ENCODE measurements at regions not wholly inside any gene's neighbourhood (a gene's known extent, or its start where the extent isn't known, plus 50 kb on each side); places are given as distances from the start of the nearest gene placed in this dataset.

DNA sequence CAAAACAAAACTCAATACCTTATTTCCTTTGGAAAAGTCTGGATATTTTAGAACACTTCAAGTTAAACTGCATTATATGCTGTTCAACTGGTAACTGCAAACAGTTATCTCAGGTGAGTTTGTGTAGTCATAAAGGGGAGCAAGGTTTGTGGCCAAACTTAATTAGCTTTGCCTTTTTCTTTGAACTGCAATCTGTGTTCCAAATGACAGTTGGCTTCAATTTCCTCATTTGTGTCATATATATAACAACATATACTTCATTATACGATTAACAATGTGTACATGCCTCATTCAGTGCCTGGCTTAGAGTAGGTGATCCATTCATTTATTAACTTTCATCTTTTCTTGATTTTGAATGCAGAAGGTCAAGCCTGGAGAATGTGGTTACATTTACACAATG is 55.8 kb downstream of the KCNE4 start:
- Histone ChIP-seq H2AFZ (ENCODE audit: low read length) (no peak overlapping the region), H3K27me3 (ENCODE audit: low read length) (no peaks in the 10 kb centered on the region), H3K4me2 (ENCODE audit: low read depth, low read length, poor library complexity, severe bottlenecking) (no peak overlapping the region), H4K20me1 (ENCODE audit: insufficient read depth, low read depth, low read length) (no peaks in the 10 kb centered on the region), H3K27ac (ENCODE audit: low read length) (no peak overlapping the region), H3K9me2 (replicated peaks; ENCODE audit: insufficient read depth, low read length) (no peaks in the 10 kb centered on the region), H3K4me1 (ENCODE audit: low read length) (no peaks in the 10 kb centered on the region), H3K79me2 (ENCODE audit: low read length) (no peaks in the 10 kb centered on the region), H3K4me3 (ENCODE audit: low read length) (no peak overlapping the region), H3K9me3 (ENCODE audit: low read length) (no peaks in the 10 kb centered on the region), H3K36me3 (ENCODE audit: insufficient read depth, low read length) (no peaks in the 10 kb centered on the region), H3K9ac (ENCODE audit: low read length) (no peak overlapping the region)
- no peak for DNase-seq

DNA sequence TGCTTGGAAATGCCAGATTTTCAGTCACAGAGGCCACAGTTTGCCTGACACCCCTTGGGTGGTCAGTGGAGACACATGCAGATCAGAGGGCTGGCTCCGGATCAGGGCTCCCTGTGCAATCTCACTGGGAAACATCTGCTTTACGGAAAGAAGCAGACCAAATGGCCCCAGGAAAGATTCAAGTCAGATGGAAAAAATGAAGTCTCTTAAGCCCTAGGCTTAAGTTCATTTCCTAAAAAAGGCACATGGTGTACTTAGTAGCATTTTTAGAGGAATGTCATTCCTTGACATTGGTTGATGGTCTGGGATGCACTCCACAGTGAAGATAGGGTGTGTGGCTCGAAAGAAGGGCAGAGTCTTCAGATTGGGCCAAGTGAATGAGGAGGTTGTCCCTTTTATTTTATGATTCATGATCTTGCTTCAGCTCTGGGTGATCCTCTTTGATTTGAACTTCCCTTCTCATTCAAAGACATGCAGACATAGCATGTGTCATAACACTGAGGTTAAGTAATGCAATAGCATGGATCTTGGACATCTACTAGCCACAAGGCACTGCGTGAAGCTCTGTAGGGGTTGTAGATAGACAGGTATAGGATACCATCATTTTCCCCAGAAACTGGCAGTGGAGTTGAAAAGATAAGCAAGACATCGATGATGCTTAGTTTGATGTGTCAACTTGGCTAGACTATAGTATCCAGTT is 56.5 kb downstream of the KCNE4 start:
- Histone ChIP-seq H3K4me1 (ENCODE audit: low read length) (no peaks in the 10 kb centered on the region), H3K79me2 (ENCODE audit: low read length) (no peaks in the 10 kb centered on the region), H3K9ac (ENCODE audit: low read length) (no peak overlapping the region), H3K27me3 (ENCODE audit: low read length) (no peaks in the 10 kb centered on the region), H3K36me3 (ENCODE audit: insufficient read depth, low read length) (no peaks in the 10 kb centered on the region), H3K9me2 (replicated peaks; ENCODE audit: insufficient read depth, low read length) (no peaks in the 10 kb centered on the region), H2AFZ (ENCODE audit: low read length) (no peak overlapping the region), H3K4me3 (ENCODE audit: low read length) (no peak overlapping the region), H3K9me3 (ENCODE audit: low read length) (no peaks in the 10 kb centered on the region), H3K4me2 (ENCODE audit: low read depth, low read length, poor library complexity, severe bottlenecking) (no peak overlapping the region), H4K20me1 (ENCODE audit: insufficient read depth, low read depth, low read length) (no peaks in the 10 kb centered on the region), H3K27ac (ENCODE audit: low read length) (no peak overlapping the region)
- no peak for DNase-seq

- no peak overlapping the region for H3K27ac ChIP-seq (ENCODE audit: low read length)
- no peak for DNase-seq
- no peak overlapping the region for H3K4me3 ChIP-seq (ENCODE audit: low read length)
- no peaks in the 10 kb centered on the region for H4K20me1 ChIP-seq (ENCODE audit: insufficient read depth, low read depth, low read length)
- no peaks in the 10 kb centered on the region for H3K36me3 ChIP-seq (ENCODE audit: insufficient read depth, low read length)
- no peaks in the 10 kb centered on the region for H3K27me3 ChIP-seq (ENCODE audit: low read length)
- H3K9me3 ChIP-seq (ENCODE audit: low read length): no peaks in the 10 kb centered on the region
- H3K4me1 ChIP-seq (ENCODE audit: low read length): no peaks in the 10 kb centered on the region
- no peaks in the 10 kb centered on the region for H3K79me2 ChIP-seq (ENCODE audit: low read length)
- H3K9me2 ChIP-seq (replicated peaks; ENCODE audit: insufficient read depth, low read length): no peaks in the 10 kb centered on the region
- no peak overlapping the region for H3K4me2 ChIP-seq (ENCODE audit: low read depth, low read length, poor library complexity, severe bottlenecking)
- no peak overlapping the region for H3K9ac ChIP-seq (ENCODE audit: low read length)
- H2AFZ ChIP-seq (ENCODE audit: low read length): no peak overlapping the region
These were observed 57.4 kb downstream of the KCNE4 start for GRCh38 chr2:223109341-223109740.

GRCh38 chr2:223113161-223113560 is 61.2 kb downstream of the KCNE4 start:
- no peaks in the 10 kb centered on the region for H3K36me3 ChIP-seq (ENCODE audit: insufficient read depth, low read length)
- no peaks in the 10 kb centered on the region for H3K9me3 ChIP-seq (ENCODE audit: low read length)
- no peak for DNase-seq
- H3K4me3 ChIP-seq (ENCODE audit: low read length): no peak overlapping the region
- H3K79me2 ChIP-seq (ENCODE audit: low read length): no peaks in the 10 kb centered on the region
- H4K20me1 ChIP-seq (ENCODE audit: insufficient read depth, low read depth, low read length): no peaks in the 10 kb centered on the region
- no peaks in the 10 kb centered on the region for H3K9me2 ChIP-seq (replicated peaks; ENCODE audit: insufficient read depth, low read length)
- no peak overlapping the region for H3K27ac ChIP-seq (ENCODE audit: low read length)
- no peaks in the 10 kb centered on the region for H3K4me1 ChIP-seq (ENCODE audit: low read length)
- no peak overlapping the region for H3K4me2 ChIP-seq (ENCODE audit: low read depth, low read length, poor library complexity, severe bottlenecking)
- no peak overlapping the region for H2AFZ ChIP-seq (ENCODE audit: low read length)
- H3K9ac ChIP-seq (ENCODE audit: low read length): no peak overlapping the region
- H3K27me3 ChIP-seq (ENCODE audit: low read length): no peaks in the 10 kb centered on the region

DNA sequence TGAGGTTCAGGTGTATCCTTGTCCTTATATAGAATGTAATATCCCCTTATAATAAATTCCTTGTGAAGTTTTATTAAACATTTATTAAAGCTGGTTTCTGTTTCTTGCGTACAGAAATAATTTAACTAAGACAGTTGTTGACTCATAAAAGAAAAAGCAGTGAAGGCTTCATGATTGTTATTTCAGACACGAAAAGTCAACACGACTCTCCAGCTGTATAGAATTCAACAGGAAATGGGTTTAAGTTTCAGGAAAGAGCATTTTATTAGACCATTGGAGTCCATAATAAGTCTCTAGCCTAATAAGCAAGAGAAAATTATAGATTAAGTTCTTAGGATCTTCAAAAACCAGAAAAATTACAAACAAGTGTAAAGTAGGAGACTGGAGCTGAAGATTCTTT is 62.2 kb downstream of the KCNE4 start:
- Histone ChIP-seq H3K9me2 (replicated peaks; ENCODE audit: insufficient read depth, low read length) (no peaks in the 10 kb centered on the region), H3K4me2 (ENCODE audit: low read depth, low read length, poor library complexity, severe bottlenecking) (no peak overlapping the region), H3K79me2 (ENCODE audit: low read length) (no peaks in the 10 kb centered on the region), H3K9ac (ENCODE audit: low read length) (no peak overlapping the region), H2AFZ (ENCODE audit: low read length) (no peak overlapping the region), H3K27me3 (ENCODE audit: low read length) (no peaks in the 10 kb centered on the region), H3K4me1 (ENCODE audit: low read length) (no peaks in the 10 kb centered on the region), H3K36me3 (ENCODE audit: insufficient read depth, low read length) (no peaks in the 10 kb centered on the region), H3K4me3 (ENCODE audit: low read length) (no peak overlapping the region), H4K20me1 (ENCODE audit: insufficient read depth, low read depth, low read length) (no peaks in the 10 kb centered on the region), H3K27ac (ENCODE audit: low read length) (no peak overlapping the region), H3K9me3 (ENCODE audit: low read length) (no peaks in the 10 kb centered on the region)
- no peak for DNase-seq

DNA sequence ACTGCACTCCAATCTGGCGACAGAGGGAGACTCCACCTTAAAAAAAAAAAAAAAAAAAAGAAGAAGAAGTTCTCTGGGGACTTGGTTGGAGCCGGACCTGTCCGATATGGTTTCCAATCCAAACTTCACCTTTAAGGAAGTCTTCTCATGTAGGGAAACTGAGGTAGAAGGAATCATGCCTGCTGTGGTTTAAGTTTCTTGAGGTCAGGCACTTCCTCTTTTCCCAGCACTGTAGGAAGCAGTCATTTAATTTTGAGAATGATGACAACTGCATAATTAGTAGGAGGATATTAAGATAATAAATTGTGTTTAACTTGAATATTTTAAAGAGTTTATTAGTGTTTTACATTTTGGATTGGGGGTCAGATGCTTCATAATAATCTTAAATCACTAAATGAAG is 62.9 kb downstream of the KCNE4 start:
- Histone ChIP-seq H3K9me3 (ENCODE audit: low read length) (no peaks in the 10 kb centered on the region), H3K9ac (ENCODE audit: low read length) (no peak overlapping the region), H3K4me3 (ENCODE audit: low read length) (no peak overlapping the region), H2AFZ (ENCODE audit: low read length) (no peak overlapping the region), H3K79me2 (ENCODE audit: low read length) (no peaks in the 10 kb centered on the region), H3K27ac (ENCODE audit: low read length) (no peak overlapping the region), H3K27me3 (ENCODE audit: low read length) (no peaks in the 10 kb centered on the region), H3K36me3 (ENCODE audit: insufficient read depth, low read length) (no peaks in the 10 kb centered on the region), H3K4me2 (ENCODE audit: low read depth, low read length, poor library complexity, severe bottlenecking) (no peak overlapping the region), H3K9me2 (replicated peaks; ENCODE audit: insufficient read depth, low read length) (no peaks in the 10 kb centered on the region), H4K20me1 (ENCODE audit: insufficient read depth, low read depth, low read length) (no peaks in the 10 kb centered on the region), H3K4me1 (ENCODE audit: low read length) (no peaks in the 10 kb centered on the region)
- no peak for DNase-seq

DNA sequence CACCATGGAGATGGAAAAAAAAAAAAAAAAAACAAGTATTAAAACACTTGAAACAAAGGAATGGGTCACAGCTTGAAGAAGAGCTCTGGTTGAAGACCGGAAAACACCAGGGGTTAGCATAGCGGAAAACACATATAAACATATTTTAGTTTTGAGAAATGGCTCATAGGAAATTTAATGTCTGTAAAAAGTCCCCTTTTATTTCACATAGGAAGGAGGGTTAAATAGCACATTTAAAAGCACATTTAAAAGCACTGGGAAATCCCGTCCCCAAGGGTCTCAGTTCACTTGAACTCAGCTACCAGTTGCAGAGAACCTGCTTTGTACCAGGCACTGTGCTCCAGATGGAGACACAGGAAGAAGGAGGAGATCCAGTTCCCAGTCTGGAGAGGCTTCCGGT is 65.5 kb downstream of the KCNE4 start:
- Histone ChIP-seq H3K79me2 (ENCODE audit: low read length) (no peaks in the 10 kb centered on the region), H2AFZ (ENCODE audit: low read length) (no peak overlapping the region), H4K20me1 (ENCODE audit: insufficient read depth, low read depth, low read length) (no peaks in the 10 kb centered on the region), H3K4me2 (ENCODE audit: low read depth, low read length, poor library complexity, severe bottlenecking) (no peak overlapping the region), H3K36me3 (ENCODE audit: insufficient read depth, low read length) (no peaks in the 10 kb centered on the region), H3K9me2 (replicated peaks; ENCODE audit: insufficient read depth, low read length) (no peaks in the 10 kb centered on the region), H3K4me1 (ENCODE audit: low read length) (no peaks in the 10 kb centered on the region), H3K9me3 (ENCODE audit: low read length) (no peaks in the 10 kb centered on the region), H3K27ac (ENCODE audit: low read length) (no peak overlapping the region), H3K4me3 (ENCODE audit: low read length) (no peak overlapping the region), H3K27me3 (ENCODE audit: low read length) (no peaks in the 10 kb centered on the region), H3K9ac (ENCODE audit: low read length) (no peak overlapping the region)
- no peak for DNase-seq

DNA sequence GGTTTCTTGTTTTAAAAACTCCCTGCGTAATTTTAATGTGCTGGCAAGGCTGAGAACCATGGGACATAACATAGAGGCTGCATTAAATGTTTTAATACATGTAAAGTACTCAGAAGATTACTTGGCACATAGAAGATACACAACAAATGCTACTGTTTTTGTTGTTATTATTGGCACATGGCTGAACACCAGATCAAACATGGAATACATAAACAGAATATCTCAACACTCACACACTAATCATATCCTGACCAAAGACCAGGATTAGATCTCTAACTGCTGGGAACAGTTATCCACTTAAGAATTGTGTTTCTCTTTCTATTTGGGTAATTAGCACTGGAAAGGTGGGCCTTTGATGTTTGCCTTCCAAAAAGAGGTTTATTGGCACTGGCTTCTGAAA is 69.3 kb downstream of the KCNE4 start:
- Histone ChIP-seq H3K4me3 (ENCODE audit: low read length) (no peak overlapping the region), H3K79me2 (ENCODE audit: low read length) (no peaks in the 10 kb centered on the region), H3K27ac (ENCODE audit: low read length) (no peak overlapping the region), H4K20me1 (ENCODE audit: insufficient read depth, low read depth, low read length) (no peaks in the 10 kb centered on the region), H3K4me2 (ENCODE audit: low read depth, low read length, poor library complexity, severe bottlenecking) (no peak overlapping the region), H3K36me3 (ENCODE audit: insufficient read depth, low read length) (no peaks in the 10 kb centered on the region), H3K9ac (ENCODE audit: low read length) (no peak overlapping the region), H3K4me1 (ENCODE audit: low read length) (no peaks in the 10 kb centered on the region), H3K9me2 (replicated peaks; ENCODE audit: insufficient read depth, low read length) (no peaks in the 10 kb centered on the region), H3K9me3 (ENCODE audit: low read length) (no peaks in the 10 kb centered on the region), H2AFZ (ENCODE audit: low read length) (no peak overlapping the region), H3K27me3 (ENCODE audit: low read length) (no peaks in the 10 kb centered on the region)
- DNase-seq: no peak

DNA sequence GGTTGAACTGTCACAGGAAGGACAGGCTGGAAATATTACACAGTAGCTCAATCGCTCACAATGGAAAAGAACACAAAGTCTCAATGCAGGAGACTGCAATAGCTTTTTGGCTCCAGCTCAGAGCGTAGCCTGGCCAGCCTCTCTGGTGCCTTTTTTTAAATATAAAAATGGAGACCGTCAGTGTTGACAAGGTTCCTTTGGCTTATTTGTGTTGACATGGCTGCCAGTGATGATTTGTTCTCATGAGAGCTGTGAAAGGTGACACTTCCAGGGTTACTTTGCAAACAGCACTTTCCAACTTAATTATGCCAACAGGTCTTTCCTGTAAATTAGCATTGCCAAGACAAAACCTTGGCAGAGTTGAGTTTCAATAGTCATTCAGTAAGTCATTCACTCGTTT is 70.8 kb downstream of the KCNE4 start:
- H3K27ac ChIP-seq (ENCODE audit: low read length): no peak overlapping the region
- H3K9me3 ChIP-seq (ENCODE audit: low read length): no peaks in the 10 kb centered on the region
- no peaks in the 10 kb centered on the region for H3K9me2 ChIP-seq (replicated peaks; ENCODE audit: insufficient read depth, low read length)
- no peak overlapping the region for H3K4me3 ChIP-seq (ENCODE audit: low read length)
- DNase-seq: no peak
- H2AFZ ChIP-seq (ENCODE audit: low read length): no peak overlapping the region
- H3K36me3 ChIP-seq (ENCODE audit: insufficient read depth, low read length): no peaks in the 10 kb centered on the region
- no peaks in the 10 kb centered on the region for H4K20me1 ChIP-seq (ENCODE audit: insufficient read depth, low read depth, low read length)
- no peaks in the 10 kb centered on the region for H3K27me3 ChIP-seq (ENCODE audit: low read length)
- H3K4me1 ChIP-seq (ENCODE audit: low read length): no peaks in the 10 kb centered on the region
- no peaks in the 10 kb centered on the region for H3K79me2 ChIP-seq (ENCODE audit: low read length)
- no peak overlapping the region for H3K4me2 ChIP-seq (ENCODE audit: low read depth, low read length, poor library complexity, severe bottlenecking)
- no peak overlapping the region for H3K9ac ChIP-seq (ENCODE audit: low read length)
